ENCODE measurements at regions not wholly inside any gene's neighbourhood (a gene's known extent, or its start where the extent isn't known, plus 50 kb on each side); places are given as distances from the start of the nearest gene placed in this dataset.

DNA sequence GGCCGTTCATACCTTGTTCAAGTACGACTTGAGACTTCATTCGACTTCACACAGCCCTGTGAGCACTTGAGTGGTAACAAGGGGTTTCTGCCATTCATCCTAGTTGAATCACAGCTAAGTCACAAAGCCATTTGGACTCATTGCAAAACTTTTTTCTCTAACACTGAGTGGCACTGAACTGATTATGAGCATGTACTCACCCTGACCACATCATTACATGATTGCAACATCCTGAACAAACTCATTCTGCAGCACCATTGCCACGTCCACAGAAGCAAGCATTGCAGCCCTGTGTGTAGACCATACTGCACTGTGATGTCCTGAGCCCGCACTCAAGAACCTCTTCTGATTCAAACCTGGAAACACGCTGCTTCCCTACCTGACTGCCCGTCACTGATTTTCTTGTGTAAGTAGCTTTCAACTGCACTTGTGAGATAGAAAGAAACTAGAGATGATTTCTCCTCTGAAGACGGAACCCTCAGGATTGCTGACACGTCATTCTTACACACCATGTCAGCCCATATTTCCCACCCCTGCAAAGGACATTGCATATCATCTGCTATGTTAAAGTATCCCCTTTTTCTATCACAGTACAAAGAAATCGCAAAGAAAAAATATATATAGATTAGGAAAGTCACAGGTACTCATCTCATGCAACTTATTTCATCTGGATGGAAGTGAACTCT is 81.6 kb downstream of the C6orf118 start:
- no peak for TF ChIP-seq CTCF (IDR thresholded peaks at IDR 0.05)
- no peak for TF ChIP-seq POLR2A (IDR thresholded peaks at IDR 0.05)
- TF ChIP-seq EP300 (IDR thresholded peaks at IDR 0.05) = no peak
- no peak for TF ChIP-seq POLR2AphosphoS5 (IDR thresholded peaks at IDR 0.05)
